Skin epidermis (tissue), 12 donors: ENCODE measurements at regions not wholly inside any gene's neighbourhood (a gene's known extent, or its start where the extent isn't known, plus 50 kb on each side); places are given as distances from the start of the nearest gene placed in this dataset.

Source experiments
- H3K27ac ChIP-seq, 21 experiments: fragments of 200-600 bp; sonication (generic) in 11 of 21; one replicate each; pipeline ENCODE4 v1.5.0; 2020; ENCODE audit warnings: mild to moderate bottlenecking in 3 of 21, inconsistent platforms in 2 of 21, moderate library complexity in 2 of 21
- H3K4me3 ChIP-seq, 7 experiments: fragments of 200-600 bp; sonication (generic) in 2 of 7; one replicate each; pipeline ENCODE4 v1.5.0; 2020; ENCODE audit warnings: inconsistent platforms in 2 of 7, mild to moderate bottlenecking in 2 of 7, moderate library complexity in 1 of 7

GRCh38 chr1:244214009-244214967 is 163.2 kb downstream of the ZBTB18 start:
- Histone ChIP-seq H3K4me3 (no peak overlapping the region), H3K27ac (peak overlapping the region in 2 of 21 experiments; percentile 20 to 57)

- H3K27ac ChIP-seq, result no peak overlapping the region
- H3K4me3 ChIP-seq, result no peak overlapping the region
Measured at GRCh38 chr1:244216836-244217235, 165.8 kb downstream of the ZBTB18 start.

- H3K4me3 ChIP-seq, result no peak overlapping the region
Measured at GRCh38 chr1:244217711-244218110, 166.6 kb downstream of the ZBTB18 start.

GRCh38 chr1:244218220-244218619 is 167.1 kb downstream of the ZBTB18 start:
- H3K4me3 ChIP-seq, result no peak overlapping the region
- H3K27ac ChIP-seq, result no peak overlapping the region

More at GRCh38 chr1:244217711-244218110, 166.6 kb downstream of the ZBTB18 start:
- H3K27ac ChIP-seq, result no peak overlapping the region

GRCh38 chr1:244219149-244219548 is 168.1 kb downstream of the ZBTB18 start:
- Histone ChIP-seq H3K4me3 (no peak overlapping the region), H3K27ac (no peak overlapping the region)

GRCh38 chr1:244219802-244220201 is 168.7 kb downstream of the ZBTB18 start:
- Histone ChIP-seq H3K4me3 (no peak overlapping the region), H3K27ac (no peak overlapping the region)

GRCh38 chr1:244220410-244220809 is 169.3 kb downstream of the ZBTB18 start:
- no peak overlapping the region for H3K27ac ChIP-seq
- no peak overlapping the region for H3K4me3 ChIP-seq

- Histone ChIP-seq H3K4me3 (no peak overlapping the region), H3K27ac (no peak overlapping the region)
Measured at GRCh38 chr1:244221991-244222390, 170.9 kb downstream of the ZBTB18 start.

- H3K27ac ChIP-seq, result peak overlapping the region in 6 of 21 experiments; percentile 5 to 76 (median 40)
- H3K4me3 ChIP-seq, result no peak overlapping the region
Measured at GRCh38 chr1:244224487-244225430, 173.7 kb downstream of the ZBTB18 start.

- H3K4me3 ChIP-seq, result no peak overlapping the region
- H3K27ac ChIP-seq, result no peak overlapping the region
Measured at GRCh38 chr1:244226435-244226834, 175.4 kb downstream of the ZBTB18 start.

GRCh38 chr1:244230470-244230869 is 179.4 kb downstream of the ZBTB18 start:
- no peak overlapping the region for H3K27ac ChIP-seq
- H3K4me3 ChIP-seq, result no peak overlapping the region

- Histone ChIP-seq H3K4me3 (peak overlapping the region in 2 of 7 experiments; percentile 5 to 32), H3K27ac (no peak overlapping the region)
Measured at GRCh38 chr1:244231193-244231571, 180.1 kb downstream of the ZBTB18 start.

- Histone ChIP-seq H3K4me3 (peak overlapping the region in 3 of 7 experiments; percentile 5 to 32 (median 10)), H3K27ac (no peak overlapping the region)
Measured at GRCh38 chr1:244231572-244232315, 180.7 kb downstream of the ZBTB18 start.

- H3K4me3 ChIP-seq, result no peak overlapping the region
- no peak overlapping the region for H3K27ac ChIP-seq
Measured at GRCh38 chr1:244234009-244234643, 183.0 kb downstream of the ZBTB18 start.

- no peak overlapping the region for H3K27ac ChIP-seq
- H3K4me3 ChIP-seq, result no peak overlapping the region
Measured at GRCh38 chr1:244235157-244235556, 184.1 kb downstream of the ZBTB18 start.

- Histone ChIP-seq H3K4me3 (no peak overlapping the region), H3K27ac (no peak overlapping the region)
Measured at GRCh38 chr1:244236101-244236500, 185.0 kb downstream of the ZBTB18 start.

GRCh38 chr1:244236721-244237120 is 185.6 kb downstream of the ZBTB18 start:
- Histone ChIP-seq H3K27ac (no peak overlapping the region), H3K4me3 (no peak overlapping the region)

- Histone ChIP-seq H3K4me3 (no peak overlapping the region), H3K27ac (no peak overlapping the region)
Measured at GRCh38 chr1:244237445-244237844, 186.4 kb downstream of the ZBTB18 start.

- Histone ChIP-seq H3K27ac (no peak overlapping the region), H3K4me3 (no peak overlapping the region)
Measured at GRCh38 chr1:244239261-244239770, 188.2 kb downstream of the ZBTB18 start.
